ENCODE measurements at regions not wholly inside any gene's neighbourhood (a gene's known extent, or its start where the extent isn't known, plus 50 kb on each side); places are given as distances from the start of the nearest gene placed in this dataset.
"Not testable (repeated sequence)": the region's sequence is repeated elsewhere in the genome, so short reads cannot be mapped to it uniquely, and the experiment has no call there.

- no peaks in the 10 kb centered on the region for H3K36me3 ChIP-seq
- intact Hi-C loops (cut with DNase I), result no loop called here
- TF ChIP-seq EP300 (IDR thresholded peaks at IDR 0.05) (no peak), CTCF (IDR thresholded peaks at IDR 0.05) (no peak), POLR2A (IDR thresholded peaks at IDR 0.05) (no peak)
- 70 to 77% (median 72%) methylated on average over 12 of the region's 12 CpGs for WGBS, 3 donors
- DNase-seq, result no peak
- no peak overlapping the region for H3K27ac ChIP-seq
- no peaks in the 10 kb centered on the region for H3K4me1 ChIP-seq (ENCODE audit: insufficient read depth)
- no peaks in the 10 kb centered on the region for H3K9me3 ChIP-seq
- H3K27me3 ChIP-seq, result no peaks in the 10 kb centered on the region
- H3K4me3 ChIP-seq, result no peak overlapping the region
Measured at GRCh38 chr17:72381597-72382397, 261.0 kb downstream of the SOX9 start.

GRCh38 chr17:72382971-72383722 lies 262.3 kb downstream of the SOX9 start:
- H3K27me3 ChIP-seq, result no peaks in the 10 kb centered on the region
- intact Hi-C loops (cut with DNase I), result no loop called here
- no peak overlapping the region for H3K4me3 ChIP-seq
- 13 to 20% (median 16%) methylated on average over 26 of the region's 26 CpGs for WGBS, 3 donors
- TF ChIP-seq EP300 (IDR thresholded peaks at IDR 0.05) (no peak), POLR2A (IDR thresholded peaks at IDR 0.05) (no peak), CTCF (IDR thresholded peaks at IDR 0.05) (no peak)
- no peaks in the 10 kb centered on the region for H3K9me3 ChIP-seq
- no peaks in the 10 kb centered on the region for H3K4me1 ChIP-seq (ENCODE audit: insufficient read depth)
- H3K36me3 ChIP-seq, result no peaks in the 10 kb centered on the region
- no peak for DNase-seq
- no peak overlapping the region for H3K27ac ChIP-seq

GRCh38 chr17:72385475-72385874 lies 264.7 kb downstream of the SOX9 start:
- H3K9me3 ChIP-seq, result no peaks in the 10 kb centered on the region
- H3K36me3 ChIP-seq, result no peaks in the 10 kb centered on the region
- no peak for DNase-seq
- no peaks in the 10 kb centered on the region for H3K4me1 ChIP-seq (ENCODE audit: insufficient read depth)
- intact Hi-C loops (cut with DNase I), result no loop called here
- H3K27me3 ChIP-seq, result no peaks in the 10 kb centered on the region
- 83 to 93% (median 88%) methylated on average over 3 of the region's 3 CpGs for WGBS, 3 donors
- H3K27ac ChIP-seq, result no peak overlapping the region
- no peak overlapping the region for H3K4me3 ChIP-seq
- TF ChIP-seq POLR2A (IDR thresholded peaks at IDR 0.05) (no peak), CTCF (IDR thresholded peaks at IDR 0.05) (no peak), EP300 (IDR thresholded peaks at IDR 0.05) (no peak)

- H3K27ac ChIP-seq; DNase-seq; H3K4me3 ChIP-seq; H3K36me3 ChIP-seq; intact Hi-C loops (cut with DNase I); H3K4me1 ChIP-seq (ENCODE audit: insufficient read depth); H3K9me3 ChIP-seq; H3K27me3 ChIP-seq: not testable (repeated sequence)
- WGBS, 3 donors, result 73 to 100% (median 96%) methylated on average over 1 of the region's 1 CpG
Measured at GRCh38 chr17:72386173-72386572, 265.4 kb downstream of the SOX9 start.

All from ovary (tissue), 7 donors.